Choroid plexus epithelial cell (primary cell): ENCODE measurements at regions not wholly inside any gene's neighbourhood (a gene's known extent, or its start where the extent isn't known, plus 50 kb on each side); places are given as distances from the start of the nearest gene placed in this dataset.
"Not testable (repeated sequence)": the region's sequence is repeated elsewhere in the genome, so short reads cannot be mapped to it uniquely, and the experiment has no call there.

ENCODE experiments used
- DNase-seq: peaks from one replicate; pipeline ENCODE4 v3.0.0-alpha.2; 2010; ENCODE audit warnings: low read depth
- H3K4me3 ChIP-seq: 2 replicates; pipeline ENCODE4 v1.5.1; 2011; ENCODE audit warnings: low read depth, mild to moderate bottlenecking, control low read depth, low read length, moderate library complexity
- TF ChIP-seq, protein P1 (sequence below): conservative IDR thresholded peaks from 2 replicates; pipeline ENCODE4 v1.5.1; 2011; ENCODE audit warnings: low read depth, mild to moderate bottlenecking, control low read depth, inconsistent platforms, low read length, moderate library complexity

DNA sequence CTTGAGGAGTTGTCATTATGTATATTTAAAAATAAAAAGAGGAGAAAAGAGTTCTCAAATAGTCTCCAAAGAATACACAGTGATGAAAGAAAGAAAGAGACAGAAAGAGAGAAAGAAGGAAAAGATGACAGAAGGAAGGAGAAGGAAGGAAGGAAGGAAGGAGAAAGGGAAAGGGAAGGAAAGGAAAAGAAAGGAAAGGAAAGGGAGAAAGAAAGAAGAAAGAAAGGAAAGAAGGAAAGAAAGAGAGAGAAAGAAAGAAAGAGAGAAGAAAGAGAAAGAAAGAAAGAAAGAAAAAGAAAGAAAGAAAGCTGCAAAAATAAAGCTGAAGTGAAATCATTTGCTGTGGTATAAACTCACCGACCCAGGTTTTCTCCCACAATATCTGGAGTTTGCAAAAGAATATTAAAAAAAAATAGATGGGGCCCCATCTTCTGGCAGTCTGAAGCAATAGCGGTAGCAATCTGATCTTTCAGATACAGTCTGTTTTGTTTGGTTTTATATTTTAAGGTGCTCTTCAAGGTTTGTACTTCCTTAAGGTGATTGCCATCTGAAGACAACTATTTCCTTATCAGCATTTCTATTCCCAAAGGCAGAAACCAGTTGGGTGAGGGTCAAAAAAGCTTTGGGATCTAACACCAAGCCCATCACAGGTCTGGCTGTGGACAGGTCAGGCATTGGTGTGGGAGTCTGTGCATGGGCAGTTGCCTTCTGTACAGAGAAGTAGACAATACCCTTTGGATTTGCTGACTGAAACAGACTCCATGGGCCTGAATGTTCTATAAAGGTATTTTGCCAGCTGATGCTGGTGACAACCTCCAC lies 160.4 kb downstream of the CPEB2 start:
- TF ChIP-seq, protein P1, sequence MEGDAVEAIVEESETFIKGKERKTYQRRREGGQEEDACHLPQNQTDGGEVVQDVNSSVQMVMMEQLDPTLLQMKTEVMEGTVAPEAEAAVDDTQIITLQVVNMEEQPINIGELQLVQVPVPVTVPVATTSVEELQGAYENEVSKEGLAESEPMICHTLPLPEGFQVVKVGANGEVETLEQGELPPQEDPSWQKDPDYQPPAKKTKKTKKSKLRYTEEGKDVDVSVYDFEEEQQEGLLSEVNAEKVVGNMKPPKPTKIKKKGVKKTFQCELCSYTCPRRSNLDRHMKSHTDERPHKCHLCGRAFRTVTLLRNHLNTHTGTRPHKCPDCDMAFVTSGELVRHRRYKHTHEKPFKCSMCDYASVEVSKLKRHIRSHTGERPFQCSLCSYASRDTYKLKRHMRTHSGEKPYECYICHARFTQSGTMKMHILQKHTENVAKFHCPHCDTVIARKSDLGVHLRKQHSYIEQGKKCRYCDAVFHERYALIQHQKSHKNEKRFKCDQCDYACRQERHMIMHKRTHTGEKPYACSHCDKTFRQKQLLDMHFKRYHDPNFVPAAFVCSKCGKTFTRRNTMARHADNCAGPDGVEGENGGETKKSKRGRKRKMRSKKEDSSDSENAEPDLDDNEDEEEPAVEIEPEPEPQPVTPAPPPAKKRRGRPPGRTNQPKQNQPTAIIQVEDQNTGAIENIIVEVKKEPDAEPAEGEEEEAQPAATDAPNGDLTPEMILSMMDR: peak; percentile 64
- DNase-seq: peak; percentile 80

DNA sequence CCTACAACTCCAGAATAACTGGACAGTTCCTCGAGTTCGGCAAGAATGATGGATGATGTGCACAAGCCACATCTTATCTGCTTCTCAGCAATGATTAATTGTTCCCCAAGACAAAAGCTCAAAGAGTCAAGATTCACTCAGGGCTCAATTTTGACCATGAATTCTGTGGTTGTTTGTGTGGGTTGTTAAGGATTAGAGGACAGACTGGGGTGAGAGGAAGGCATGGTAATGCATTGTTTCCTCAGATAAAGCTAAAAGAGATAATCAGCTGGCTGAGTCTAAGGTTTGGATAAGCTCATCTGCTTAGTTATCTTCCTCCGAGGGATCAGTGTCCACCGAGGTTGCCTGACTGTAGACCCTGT lies 161.0 kb downstream of the CPEB2 start:
- TF ChIP-seq, protein P1: no peak
- no peak for DNase-seq
- H3K4me3 ChIP-seq: no peak overlapping the region

More for the DNA sequence above, 160.4 kb downstream of the CPEB2 start:
- H3K4me3 ChIP-seq: no peak overlapping the region

DNA sequence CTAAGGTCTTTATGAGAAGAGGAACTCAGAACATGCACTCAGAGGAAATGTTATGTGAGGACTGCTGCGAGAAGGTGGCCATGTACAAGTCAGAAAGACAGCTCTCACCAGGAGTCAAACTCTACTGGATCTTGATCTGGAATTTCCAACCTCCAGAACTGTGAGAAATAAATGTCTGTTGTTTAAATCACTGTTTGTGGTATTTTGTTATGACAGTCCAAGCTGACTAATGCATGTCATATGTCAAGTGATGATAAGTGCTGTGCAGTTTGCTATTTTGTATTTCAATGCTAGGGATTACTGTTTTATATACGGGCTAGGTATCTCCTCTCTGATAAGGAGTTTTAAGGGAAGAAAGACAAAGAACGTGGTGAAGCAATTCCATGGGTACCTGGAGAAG lies 162.3 kb downstream of the CPEB2 start:
- DNase-seq: peak; percentile 74

DNA sequence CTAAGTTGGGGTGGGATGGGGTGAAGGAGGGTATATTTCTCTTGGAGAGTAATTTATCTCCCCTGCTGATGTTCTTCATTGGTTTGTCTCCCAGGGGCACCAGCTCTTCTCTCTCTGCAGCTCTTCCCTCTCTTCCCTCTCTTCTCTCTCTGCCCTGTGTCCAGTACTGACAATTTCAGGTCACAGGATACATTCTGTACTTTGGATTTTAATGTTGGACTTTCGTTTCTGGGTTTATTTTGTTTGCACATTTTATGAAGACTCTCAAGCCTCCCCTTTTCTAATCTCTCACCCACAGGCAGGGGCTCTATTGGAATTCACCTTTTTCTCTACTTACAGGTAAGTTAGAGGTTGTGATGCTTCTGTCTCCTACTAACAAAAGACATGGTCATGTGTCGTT lies 165.5 kb downstream of the CPEB2 start:
- no peak for DNase-seq
- TF ChIP-seq, protein P1: no peak
- H3K4me3 ChIP-seq: no peak overlapping the region

More for the DNA sequence above, 162.3 kb downstream of the CPEB2 start:
- H3K4me3 ChIP-seq: no peak overlapping the region
- TF ChIP-seq, protein P1: no peak

DNA sequence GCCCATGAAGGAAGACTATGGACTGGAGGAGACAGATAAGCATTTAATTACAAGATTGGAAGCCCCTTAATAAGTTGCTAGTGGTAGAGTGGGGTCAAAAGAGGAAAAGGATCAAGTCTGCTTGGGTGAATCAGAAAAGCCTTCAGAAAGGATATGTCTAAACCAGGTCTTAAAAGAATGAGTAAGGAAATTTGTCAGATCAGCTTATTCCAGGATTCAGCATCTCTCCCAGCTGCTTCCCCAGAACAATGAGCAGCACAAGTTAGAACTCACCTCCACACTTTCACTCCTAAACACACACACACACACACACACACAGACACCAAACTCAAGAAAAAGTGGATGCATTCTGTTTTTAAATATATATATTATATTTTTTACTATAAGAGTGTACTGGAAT lies 166.5 kb downstream of the CPEB2 start:
- TF ChIP-seq, protein P1: no peak
- DNase-seq: no peak
- H3K4me3 ChIP-seq: no peak overlapping the region

DNA sequence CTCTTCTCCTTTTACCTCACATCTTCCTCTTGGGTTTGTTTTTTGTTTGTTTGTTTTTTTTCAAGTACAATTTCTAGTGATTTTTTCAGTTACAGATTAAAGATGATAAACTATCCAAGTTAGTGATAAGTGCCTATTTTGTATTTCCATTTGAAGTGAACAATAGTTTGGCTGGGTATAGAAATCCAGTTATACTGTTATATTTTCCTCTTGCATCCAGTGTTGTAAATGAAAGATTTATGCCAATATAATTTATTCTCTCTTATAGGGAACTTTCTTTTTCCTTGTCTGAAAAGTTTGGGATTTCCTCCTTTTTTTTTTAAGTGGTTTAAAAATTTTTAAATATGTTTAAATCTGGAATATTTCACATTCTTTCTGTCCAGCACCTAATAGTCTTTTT lies 169.4 kb downstream of the CPEB2 start:
- no peak for DNase-seq
- no peak overlapping the region for H3K4me3 ChIP-seq
- TF ChIP-seq, protein P1: no peak

DNA sequence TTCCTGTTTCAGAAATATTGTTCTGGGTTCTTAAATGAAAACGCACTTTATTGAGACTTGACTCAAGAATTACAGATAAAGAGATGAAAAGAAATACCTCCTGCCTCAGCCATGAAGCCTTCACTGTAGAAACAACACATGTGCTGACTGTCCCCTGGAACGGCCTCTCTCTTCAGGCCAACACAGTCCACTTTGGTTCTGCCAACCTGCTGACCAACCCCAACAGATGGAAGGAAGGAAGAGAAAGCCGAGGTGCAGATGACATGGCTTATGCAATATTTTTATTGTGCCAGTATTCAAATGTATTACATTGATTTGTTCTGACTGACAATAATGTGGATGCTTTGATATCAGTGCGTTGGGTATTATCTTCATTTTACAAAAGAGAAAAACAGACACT lies 171.0 kb downstream of the CPEB2 start:
- H3K4me3 ChIP-seq: no peak overlapping the region
- no peak for DNase-seq
- TF ChIP-seq, protein P1: no peak

DNA sequence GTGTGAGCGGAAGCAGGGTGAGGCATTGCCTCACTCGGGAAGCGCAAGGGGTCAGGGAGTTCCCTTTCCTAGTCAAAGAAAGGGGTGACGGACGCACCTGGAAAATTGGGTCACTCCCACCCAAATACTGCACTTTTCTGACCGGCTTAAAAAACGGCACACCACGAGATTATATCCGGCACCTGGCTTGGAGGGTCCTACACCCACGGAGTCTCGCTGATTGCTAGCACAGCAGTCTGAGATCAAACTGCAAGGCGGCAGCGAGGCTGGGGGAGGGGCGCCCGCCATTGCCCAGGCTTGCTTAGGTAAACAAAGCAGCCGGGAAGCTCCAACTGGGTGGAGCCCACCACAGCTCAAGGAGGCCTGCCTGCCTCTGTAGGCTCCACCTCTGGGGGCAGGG lies 171.9 kb downstream of the CPEB2 start:
- not testable (repeated sequence) for H3K4me3 ChIP-seq, DNase-seq

DNA sequence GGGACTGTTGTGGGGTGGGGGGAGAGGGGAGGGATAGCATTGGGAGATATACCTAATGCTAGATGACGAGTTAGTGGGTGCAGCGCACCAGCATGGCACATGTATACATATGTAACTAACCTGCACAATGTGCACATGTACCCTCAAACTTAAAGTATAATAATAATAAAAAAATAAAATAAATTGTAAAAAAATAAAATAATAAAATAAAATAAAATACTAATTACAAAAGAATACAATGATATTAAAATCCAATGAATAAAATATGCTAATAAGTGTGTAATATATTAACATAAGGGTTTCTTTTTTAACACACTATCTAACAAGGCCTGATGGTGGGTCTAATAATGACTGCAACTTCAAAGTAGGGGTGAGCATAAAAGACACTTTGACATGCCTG lies 177.6 kb downstream of the CPEB2 start:
- DNase-seq, H3K4me3 ChIP-seq: not testable (repeated sequence)
